GM19438 (cell line): ENCODE measurements at regions not wholly inside any gene's neighbourhood (a gene's known extent, or its start where the extent isn't known, plus 50 kb on each side); places are given as distances from the start of the nearest gene placed in this dataset.
"Not testable (repeated sequence)": the region's sequence is repeated elsewhere in the genome, so short reads cannot be mapped to it uniquely, and the experiment has no call there.

Source experiments
- ATAC-seq: cut with Tn5 transposase; IDR thresholded peaks from one replicate; pipeline ENCODE4 v1.9.1; 2021; ENCODE audit warnings: low read depth; ENCODE audit not compliant: unreplicated experiment

DNA sequence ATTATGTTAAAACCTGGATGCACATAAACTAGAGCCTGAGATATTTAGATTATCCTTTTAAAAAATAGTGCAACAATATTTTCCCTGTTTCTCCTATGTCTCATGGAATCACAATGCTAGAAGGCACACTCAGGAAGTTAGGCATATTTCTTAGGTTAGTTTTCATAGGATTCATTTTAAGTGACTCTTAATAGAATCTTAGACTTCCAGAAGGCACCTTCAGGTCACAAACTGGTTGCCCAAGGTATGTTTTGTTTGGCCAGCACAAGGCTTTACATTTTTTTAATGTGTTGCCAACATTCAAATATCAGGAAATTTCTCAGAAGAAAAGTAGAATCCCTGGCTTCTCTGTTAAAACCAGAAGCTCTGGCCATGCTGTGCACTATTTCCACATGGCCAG lies 129.3 kb downstream of the LNPK start:
- ATAC-seq = no peak

DNA sequence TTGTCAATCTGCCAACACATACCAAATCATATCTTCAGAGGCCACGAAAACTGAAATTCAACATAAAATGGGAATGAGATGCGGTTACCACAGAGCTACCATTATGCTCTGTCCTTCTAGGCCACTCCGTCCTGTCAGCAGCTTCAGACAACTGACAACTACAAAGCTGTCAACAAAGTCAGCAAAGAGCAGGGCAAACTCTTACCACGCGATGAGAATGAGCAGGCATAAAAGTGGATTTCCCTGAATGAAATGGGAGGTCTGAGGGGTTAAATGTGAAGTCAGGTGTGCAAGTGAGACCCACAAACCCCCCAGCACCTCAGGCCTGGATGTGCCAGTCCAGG lies 130.1 kb downstream of the LNPK start:
- no peak for ATAC-seq

DNA sequence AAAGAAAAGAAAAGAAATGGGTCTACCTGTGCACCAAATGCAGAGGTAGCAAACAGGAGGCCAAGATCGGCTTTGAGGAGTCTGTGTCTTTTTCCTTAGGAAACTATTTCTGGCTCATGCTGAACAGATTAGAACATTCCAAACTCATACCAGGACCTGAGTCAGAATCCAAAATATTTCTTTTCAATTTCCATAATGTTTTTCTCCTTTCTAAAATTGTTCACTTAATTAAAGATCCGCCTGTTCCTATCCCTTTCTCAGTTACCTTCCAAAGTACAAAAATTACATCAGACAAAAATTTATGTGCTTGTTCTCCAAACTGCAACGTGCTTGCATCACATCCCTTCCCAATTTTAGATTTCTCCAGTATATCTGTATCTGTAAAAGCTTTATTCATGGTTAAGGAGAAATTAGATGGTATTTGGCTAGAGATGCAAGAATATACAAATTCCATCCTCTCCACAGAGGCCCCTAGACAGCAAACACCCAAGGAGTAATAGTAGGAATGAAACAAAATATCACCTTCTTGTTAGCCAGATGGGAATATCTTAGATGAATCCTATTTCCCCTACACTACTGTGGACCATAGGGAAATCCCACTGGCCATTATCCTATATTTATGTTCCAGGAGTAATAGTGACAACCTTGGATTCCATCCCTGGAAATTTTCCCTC lies 130.6 kb downstream of the LNPK start:
- no peak for ATAC-seq

DNA sequence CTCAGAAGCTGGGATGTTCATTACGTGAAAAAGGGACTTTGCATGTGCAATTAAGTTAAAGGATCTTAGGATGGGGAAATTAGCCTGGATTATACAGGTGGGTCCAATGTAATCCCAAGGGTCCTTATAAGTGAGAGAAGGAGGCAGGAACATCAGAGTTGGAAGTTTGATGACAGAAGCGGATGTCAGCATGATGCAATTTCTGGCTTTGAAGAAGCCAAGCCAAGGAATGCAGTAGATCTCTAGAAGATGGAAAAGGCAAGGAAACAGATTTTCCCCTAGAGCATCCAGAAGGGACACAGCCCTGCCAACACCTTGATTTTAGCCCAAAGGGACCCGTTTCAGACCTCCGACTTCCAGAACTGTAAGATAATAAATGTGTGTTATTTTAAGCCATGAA lies 136.4 kb downstream of the LNPK start:
- ATAC-seq = no peak

DNA sequence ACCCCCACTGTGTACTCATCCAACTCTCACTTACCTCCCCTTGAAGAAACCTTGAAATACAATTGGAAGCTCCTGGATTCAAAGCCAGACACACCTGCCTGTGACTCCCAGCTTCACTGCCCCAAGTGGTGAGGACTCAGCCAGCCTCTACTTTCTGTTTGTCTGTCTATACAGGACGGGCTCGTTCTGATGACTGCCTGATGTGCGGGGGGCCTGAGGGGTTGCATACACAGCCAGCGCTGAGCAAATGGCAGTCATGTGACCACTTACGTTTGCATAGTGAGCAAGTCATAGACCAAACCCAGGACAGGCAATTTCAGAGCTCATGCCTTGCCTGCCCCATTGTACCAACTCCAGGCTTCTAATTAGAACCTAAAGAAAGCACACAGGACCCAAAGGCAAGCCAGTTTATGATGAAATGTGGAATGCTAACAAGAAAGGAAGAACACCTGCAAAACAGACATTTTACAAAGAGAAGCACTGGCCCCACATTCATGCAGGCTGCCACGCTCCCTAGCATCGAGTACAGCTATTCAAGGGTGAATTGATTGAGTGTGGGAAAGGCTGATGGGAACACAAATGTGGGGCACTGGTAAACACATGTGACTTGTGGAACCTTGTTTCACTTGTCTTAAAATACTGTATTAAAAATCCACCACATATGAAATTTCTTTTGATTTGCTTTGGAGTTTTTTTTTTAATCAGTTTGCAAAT lies 137.8 kb downstream of the LNPK start:
- no peak for ATAC-seq

DNA sequence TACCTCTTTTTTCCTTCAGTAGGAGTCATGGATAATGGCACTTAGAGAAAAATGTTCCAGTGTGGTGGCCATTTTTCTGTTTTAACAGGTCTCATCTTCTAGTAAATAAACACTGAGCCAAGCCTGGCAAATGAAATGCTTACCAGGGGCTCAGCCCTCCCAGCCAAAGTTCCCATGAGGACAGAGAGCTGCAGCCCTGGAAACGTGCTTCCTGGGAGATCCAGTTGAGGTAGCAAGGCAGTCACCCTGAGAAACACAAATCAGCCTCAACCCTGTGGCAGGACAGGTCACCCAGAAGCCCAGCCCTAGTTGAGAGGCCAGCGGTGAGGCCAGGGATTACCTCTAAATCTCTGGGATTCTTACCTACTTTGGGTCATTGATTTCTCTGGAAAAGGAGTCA lies 140.1 kb downstream of the LNPK start:
- no peak for ATAC-seq

DNA sequence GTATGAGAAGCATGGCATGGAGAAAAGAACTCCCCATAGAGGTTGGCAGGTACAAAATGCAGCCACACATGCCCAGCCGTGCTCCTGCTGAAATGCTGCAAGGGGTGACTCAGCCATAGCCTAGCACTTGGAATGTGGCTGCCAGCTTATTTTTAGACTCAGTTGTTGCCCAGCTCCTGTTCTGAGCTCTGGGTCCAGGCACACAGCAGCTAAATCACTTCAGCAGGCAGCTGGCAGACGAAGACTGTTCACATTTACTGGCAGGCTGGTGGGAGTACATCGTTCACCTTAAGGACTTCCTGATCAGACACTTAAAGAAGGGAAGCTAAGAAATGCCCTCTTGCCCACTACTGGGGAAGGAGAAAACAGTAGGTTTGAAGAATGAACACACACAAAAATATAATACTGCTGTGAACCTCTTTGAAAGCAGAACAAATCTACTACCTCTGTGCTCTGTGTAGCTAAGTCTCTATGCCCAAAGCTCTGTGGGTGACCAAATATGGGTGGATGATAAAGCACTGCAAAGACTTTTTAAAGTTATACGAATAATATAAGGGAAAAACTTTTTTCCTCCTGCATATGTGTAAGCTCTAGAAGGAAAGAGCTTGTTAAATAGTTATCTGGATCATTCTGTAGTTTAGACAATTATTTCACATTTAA lies 146.1 kb downstream of the LNPK start:
- no peak for ATAC-seq

DNA sequence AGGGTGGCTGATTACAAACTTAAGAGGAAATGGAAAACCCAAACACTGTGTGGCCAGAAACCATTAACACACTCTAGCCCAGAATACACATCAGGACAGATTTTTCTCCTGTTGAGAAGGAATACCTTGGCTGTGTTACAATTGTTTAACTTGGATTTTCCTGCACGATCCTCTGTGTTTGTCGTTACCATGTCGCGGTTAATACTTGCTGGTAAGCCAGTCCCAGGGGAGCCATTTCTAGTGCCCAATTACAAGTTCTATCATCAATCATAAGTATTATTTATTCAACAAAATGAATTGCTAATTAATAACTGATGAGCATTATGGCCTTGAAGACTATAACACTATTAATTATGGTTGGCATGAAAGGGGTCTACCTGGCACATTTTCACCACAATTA lies 146.8 kb downstream of the LNPK start:
- no peak for ATAC-seq

DNA sequence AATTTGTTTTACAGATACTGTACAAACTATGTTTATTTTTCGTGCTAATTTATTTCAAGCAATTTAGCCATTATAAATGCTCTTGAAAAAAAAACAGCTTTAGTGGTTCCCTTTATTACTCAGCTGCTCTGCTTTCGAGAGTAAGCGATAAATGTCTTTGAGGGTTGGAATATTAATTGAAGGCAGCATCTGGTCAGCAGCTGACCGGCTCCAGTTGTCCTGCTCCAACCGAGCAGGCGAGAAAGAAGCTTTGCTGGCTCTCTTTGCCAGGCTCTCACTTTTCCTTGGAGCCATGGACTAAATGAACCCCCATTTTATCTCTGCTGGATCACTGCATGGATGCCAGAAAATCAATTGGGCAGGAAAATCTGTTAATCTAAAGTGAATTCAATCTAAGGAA lies 147.4 kb downstream of the LNPK start:
- no peak for ATAC-seq

DNA sequence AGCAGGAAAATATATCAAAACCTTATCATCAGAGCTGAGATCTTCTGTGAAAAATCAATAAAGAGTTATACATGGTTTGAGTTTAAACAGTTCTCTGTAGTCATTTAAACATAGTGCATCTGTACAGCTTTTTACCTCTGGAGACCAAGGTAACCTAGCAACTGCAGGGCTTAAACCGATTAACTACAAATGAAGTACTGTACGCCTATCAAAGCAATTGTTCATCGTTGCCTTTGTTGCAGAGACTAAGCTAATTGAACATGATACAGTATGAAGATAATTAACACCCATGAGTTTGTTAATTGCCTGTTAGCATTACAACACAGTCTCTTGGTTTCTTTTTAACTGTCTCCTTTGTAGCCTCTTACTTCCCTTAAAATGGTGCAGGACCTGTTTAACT lies 147.9 kb downstream of the LNPK start:
- no peak for ATAC-seq

DNA sequence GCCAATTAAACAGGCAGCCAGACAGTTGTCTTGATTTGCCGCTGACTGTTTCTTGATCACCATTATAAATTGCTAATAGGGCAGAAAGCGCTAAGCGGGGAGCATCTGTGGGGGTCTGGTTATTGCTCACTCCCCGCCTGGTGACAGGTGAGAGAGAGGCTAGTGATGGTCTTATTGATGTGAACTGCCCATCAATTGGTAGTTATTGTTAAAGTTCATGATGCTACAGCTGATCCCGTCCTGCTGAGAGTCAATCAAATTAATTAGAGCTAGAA lies 148.5 kb downstream of the LNPK start:
- ATAC-seq = no peak

DNA sequence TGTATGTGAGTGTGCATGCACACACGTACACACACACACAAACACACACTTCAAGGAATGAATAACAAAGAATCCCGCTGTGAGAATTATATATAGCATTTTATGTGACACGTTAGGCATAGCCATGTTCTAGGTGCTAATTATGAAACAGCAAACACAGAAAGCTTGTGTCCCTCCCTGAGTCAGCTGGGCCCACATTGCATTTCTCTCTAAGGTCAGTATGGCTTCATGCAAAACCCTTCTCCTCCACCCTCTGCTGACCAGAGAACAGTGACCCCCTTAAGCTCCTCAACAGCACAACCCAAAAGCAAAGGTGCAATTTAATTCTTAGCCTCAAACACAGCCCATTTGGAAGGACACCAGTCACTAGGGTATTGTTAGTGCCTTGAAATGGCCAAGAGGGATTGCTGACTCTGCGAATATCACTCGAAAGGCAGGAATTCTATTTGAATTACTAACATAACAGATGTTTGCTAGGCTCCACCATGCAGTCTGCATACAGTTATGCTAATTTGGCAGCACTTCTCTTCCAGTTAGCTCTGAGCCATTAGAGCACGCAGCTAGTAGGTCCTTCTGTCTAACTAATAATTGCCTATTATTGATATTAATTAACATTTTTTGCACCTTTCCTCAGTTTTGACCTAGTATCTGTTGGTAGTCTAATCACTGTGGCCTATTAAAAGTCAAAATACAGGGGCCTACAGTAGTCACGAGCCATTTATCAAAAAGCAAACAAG lies 149.0 kb downstream of the LNPK start:
- no peak for ATAC-seq

DNA sequence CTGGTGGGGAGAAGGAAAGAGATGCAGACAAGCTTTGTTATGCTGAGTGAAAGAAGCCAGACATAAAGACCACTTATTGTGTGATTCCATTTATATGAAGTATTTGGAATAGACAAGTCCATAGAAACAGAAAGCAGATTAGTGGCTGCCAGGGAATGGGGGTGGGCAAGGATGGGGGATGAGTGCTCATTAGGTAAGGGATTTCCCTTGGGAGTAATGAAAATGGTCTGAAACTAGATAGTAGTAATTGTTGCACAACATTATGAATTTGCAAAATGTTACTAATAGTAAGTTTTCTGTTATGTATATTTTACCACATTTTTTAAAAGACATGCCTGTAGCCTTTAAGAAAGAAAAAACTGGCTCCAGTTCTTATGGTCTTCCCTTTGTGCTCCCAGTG lies 154.9 kb downstream of the LNPK start:
- ATAC-seq = no peak

DNA sequence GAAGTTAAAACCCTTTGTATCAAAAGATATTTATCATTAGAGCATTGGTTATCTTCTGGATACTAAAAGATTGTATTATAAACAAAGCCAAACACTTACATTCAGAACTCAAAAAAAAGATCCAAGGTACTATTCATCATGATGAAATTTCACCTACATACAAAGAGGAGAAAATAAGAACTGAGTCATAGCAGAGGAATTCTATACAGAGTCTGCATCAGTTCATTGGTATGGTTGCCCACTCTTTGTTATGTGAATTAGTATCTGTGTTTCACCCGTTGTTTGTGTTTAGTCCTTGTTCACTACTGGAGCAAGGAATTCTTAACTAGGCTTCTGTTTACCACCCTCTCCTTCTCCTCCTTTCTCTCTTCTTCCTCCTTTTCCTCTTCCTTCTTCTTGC lies 157.9 kb downstream of the LNPK start:
- ATAC-seq = no peak

DNA sequence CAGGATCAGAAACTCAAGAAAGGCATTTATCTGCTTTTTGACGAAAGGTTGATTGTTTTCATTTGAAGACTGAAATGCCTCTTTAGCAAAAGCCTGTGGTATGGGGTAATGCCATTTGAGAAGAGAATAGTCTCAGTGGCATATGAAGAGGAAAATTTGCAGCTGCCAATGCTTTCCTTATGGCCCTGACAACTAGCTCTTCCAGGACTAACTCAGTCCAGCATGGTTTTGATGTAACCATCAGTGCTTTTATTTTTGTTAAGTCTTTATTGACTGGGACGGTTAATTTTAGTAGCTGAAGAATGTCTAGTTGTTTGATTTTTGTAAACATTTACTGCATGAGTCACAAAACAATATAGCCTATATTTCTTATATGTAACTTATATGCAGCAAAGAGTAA lies 158.4 kb downstream of the LNPK start:
- no peak for ATAC-seq

DNA sequence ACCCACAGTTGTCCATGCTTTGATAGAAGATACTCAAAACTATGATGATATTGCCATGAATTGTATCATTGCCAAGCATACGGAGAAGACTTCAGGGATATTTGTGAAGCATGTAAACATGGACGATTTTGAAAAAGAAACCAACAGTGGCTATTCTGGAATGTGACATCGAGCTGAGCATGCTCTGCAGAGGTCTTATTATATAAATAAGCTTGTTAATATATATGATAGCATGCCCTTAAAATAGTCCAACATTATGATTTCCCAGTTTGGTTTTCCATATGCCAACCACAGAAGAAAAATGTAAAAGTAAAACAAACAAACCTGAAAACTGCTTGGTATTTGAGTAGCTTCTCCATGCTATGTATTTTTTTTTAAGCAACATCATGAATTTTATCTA lies 159.1 kb downstream of the LNPK start:
- ATAC-seq = no peak

DNA sequence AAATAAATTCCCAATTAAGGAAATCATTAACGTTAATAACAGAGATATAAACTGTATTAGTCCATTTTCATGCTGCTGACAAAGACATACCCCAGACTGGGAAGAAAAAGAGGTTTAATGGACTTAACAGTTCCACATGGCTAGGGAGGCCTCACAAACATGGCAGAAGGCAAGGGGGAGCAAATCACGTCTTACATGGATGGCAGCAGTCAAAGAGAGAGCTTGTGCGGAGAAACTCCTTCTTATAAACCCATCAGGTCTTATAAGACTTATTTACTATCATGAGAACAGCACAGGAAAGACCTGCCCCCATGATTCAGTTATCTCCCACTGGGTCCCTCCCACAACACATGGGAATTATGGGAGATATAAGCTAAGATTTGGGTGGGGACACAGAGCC lies 161.3 kb downstream of the LNPK start:
- not testable (repeated sequence) for ATAC-seq

DNA sequence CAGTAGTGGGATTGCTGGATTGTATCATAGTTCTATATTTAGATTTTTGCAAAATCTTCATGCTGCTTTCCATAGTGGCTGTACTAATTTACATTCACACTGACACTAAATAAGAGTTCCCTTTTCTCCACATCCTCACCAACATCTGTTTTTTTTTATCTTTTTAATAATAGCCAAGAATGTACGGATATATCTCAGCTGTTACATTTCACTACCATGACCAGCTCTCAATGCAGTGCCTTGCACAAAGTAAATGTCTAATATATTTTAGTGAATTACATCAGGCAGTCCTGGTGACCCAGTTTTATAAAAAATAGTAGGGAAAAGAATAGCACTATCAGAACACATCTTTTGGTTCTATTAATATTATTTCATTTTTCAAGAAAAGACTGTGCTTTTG lies 161.8 kb downstream of the LNPK start:
- no peak for ATAC-seq

DNA sequence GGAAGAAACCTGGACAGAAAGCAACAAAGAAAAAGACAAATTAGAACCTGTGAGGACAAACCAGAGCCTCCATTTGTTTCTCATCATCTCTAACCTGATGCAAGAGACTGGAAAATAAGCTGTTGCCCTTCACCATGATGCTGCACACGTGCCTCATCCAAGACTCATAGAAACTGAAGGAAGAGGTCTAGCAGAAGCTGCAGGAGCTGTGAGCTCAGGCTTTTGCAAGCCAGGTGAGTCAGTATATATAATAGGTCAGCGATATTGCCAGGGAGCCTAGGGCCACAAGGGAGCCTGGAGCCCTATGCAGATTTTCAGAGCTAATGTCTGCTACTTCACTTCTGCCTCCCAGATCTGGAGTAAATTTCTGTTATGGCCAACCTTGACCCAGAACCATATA lies 163.1 kb downstream of the LNPK start:
- ATAC-seq = no peak

DNA sequence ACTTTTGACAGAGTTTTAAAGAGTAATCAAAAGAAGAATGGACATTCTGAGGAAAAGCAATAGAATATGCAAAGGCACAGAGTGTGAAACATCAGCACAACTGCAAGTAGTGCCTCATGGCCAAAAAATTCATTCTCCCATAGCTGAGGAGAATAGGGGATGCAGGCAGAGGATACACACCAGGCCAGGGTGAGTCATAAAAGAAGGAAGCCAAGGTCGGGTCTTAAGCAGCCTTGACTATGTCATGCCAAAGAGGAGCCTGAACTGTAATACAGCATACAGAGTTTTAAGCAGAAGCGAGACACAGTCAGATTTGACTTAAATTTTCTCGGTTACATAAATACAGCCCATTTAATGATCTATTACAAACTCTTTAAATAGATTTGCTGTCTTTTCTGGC lies 165.0 kb downstream of the LNPK start:
- ATAC-seq = no peak

DNA sequence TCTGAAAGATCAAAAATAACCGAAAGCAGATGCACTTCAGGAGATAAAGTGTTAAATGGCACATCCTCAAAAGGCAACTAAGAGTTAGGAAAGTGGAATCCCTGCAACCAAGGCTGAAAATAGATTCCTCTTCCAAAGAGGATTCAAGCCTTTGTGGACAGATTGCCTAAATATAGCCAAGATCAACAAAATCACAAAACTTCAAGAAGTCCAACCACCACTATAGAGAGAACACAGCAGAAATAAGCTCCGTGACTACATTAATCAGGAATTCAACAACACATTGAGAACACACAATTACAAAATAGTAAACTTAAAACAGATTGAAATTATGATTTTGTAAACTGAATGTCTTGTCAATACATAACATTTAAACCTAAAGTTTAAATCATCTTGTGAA lies 165.7 kb downstream of the LNPK start:
- ATAC-seq = no peak

DNA sequence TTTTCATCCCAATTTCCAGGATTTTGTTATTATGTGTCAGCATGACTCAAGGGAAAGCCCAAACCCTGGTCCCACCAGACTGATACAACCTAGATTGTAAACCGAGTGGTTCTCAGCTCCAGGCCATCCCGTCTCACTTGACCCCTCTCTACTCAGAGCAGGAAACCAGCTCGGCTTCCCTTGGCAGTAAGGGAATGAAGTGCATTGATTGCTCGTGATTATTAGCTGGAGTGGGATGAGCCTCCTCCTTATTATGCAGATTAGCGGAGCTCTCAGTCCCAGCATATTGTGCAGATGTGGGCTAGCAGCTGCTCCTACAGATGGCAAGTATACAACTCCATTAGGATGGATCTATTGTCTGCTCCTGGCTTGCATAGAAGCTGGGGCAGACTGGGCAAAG lies 167.6 kb downstream of the LNPK start:
- no peak for ATAC-seq
